Keratinocyte (primary cell): ENCODE measurements at regions not wholly inside any gene's neighbourhood (a gene's known extent, or its start where the extent isn't known, plus 50 kb on each side); places are given as distances from the start of the nearest gene placed in this dataset.
A peak's percentile ranks its signal among the peaks of the same experiment; 100 is the strongest.

Experiments used
- DNase-seq: peaks from one replicate; pipeline ENCODE4 v3.0.0-alpha.2; 2011; ENCODE audit warnings: low read depth, missing footprints, low spot score
- FAIRE-seq: peaks from 2 replicates; lab custom pipeline; 2011; peaks lifted over from hg19 to GRCh38; lab: Jason Lieb, UNC
- H2AFZ ChIP-seq: 2 replicates; pipeline ENCODE4 v1.6.0; 2012; ENCODE audit warnings: low read length, control low read depth, inconsistent platforms; ENCODE audit not compliant: control insufficient read depth
- H3K27ac ChIP-seq: 2 replicates; pipeline ENCODE4 v1.5.1; 2011; ENCODE audit warnings: low read length; ENCODE audit not compliant: control insufficient read depth, insufficient read depth
- H3K27me3 ChIP-seq: 3 replicates; pipeline ENCODE4 v1.6.0; 2011; ENCODE audit warnings: low read length; ENCODE audit not compliant: control insufficient read depth, insufficient read depth; ENCODE audit errors: extremely low read depth
- H3K36me3 ChIP-seq, 2 experiments: 2 replicates in 1 of 2; 3 replicates in 1 of 2; pipeline ENCODE4 v1.5.1; 2011; ENCODE audit warnings: low read length in 2 of 2, mild to moderate bottlenecking in 1 of 2; ENCODE audit not compliant: control insufficient read depth in 2 of 2, insufficient read depth in 2 of 2; ENCODE audit errors: extremely low read depth in 1 of 2
- H3K4me1 ChIP-seq: 3 replicates; pipeline ENCODE4 v1.5.1; 2011; ENCODE audit warnings: low read length; ENCODE audit not compliant: control insufficient read depth, insufficient read depth; ENCODE audit errors: extremely low read depth
- H3K4me2 ChIP-seq: 3 replicates; pipeline ENCODE4 v1.6.0; 2011; ENCODE audit warnings: low read depth, low read length; ENCODE audit not compliant: control insufficient read depth, insufficient read depth; ENCODE audit errors: extremely low read depth
- H3K4me3 ChIP-seq, 3 experiments: fragments of 200-600 bp in 1 of 3; sonication (generic) in 1 of 3; 2 replicates in 2 of 3; 3 replicates in 1 of 3; pipeline ENCODE4 v1.5.1; 2011 to 2016; ENCODE audit warnings: low read length in 3 of 3, mild to moderate bottlenecking in 3 of 3, control low read depth in 2 of 3, inconsistent platforms in 1 of 3, low read depth in 1 of 3, mixed read lengths in 1 of 3, mixed run types in 1 of 3, moderate library complexity in 1 of 3; ENCODE audit not compliant: control insufficient read depth in 2 of 3, insufficient read depth in 2 of 3; ENCODE audit errors: extremely low read depth in 1 of 3
- H3K79me2 ChIP-seq: 2 replicates; pipeline ENCODE4 v1.6.0; 2012; ENCODE audit warnings: low read length; ENCODE audit not compliant: control insufficient read depth, insufficient read depth
- H3K9ac ChIP-seq: 3 replicates; pipeline ENCODE4 v1.6.0; 2011; ENCODE audit warnings: low read length; ENCODE audit not compliant: control insufficient read depth, insufficient read depth; ENCODE audit errors: extremely low read depth
- H3K9me1 ChIP-seq: 3 replicates; pipeline ENCODE4 v1.6.0; 2011; ENCODE audit warnings: low read length; ENCODE audit not compliant: control insufficient read depth, insufficient read depth; ENCODE audit errors: extremely low read depth
- H3K9me3 ChIP-seq: 2 replicates; pipeline ENCODE4 v1.5.1; 2012; ENCODE audit warnings: low read depth, low read length; ENCODE audit not compliant: control insufficient read depth
- H4K20me1 ChIP-seq: 3 replicates; pipeline ENCODE4 v1.6.0; 2011; ENCODE audit warnings: low read length; ENCODE audit not compliant: control insufficient read depth, insufficient read depth; ENCODE audit errors: extremely low read depth
- EZH2 ChIP-seq: IDR thresholded peaks from one replicate; pipeline ENCODE4 v1.6.1; 2012; ENCODE audit warnings: inconsistent platforms, mild to moderate bottlenecking, low read length, moderate library complexity
- dilution Hi-C: fragments of 300-500 bp; cut with MboI; formaldehyde crosslinking; loops from one replicate; pipeline ENCODE4 v1.7.0; 2020; ENCODE audit warnings: low sequenced_read_pairs; ENCODE audit not compliant: extremely low pct_ligation_motif_present
- TF ChIP-seq, protein P1 (sequence below), 3 experiments: IDR thresholded peaks in 1 of 3; conservative IDR thresholded peaks in 1 of 3; optimal IDR thresholded peaks in 1 of 3; 2 replicates in 2 of 3; 3 replicates in 1 of 3; pipeline versions ENCODE3 to v1.5.1; 2011; ENCODE audit warnings: low read length in 3 of 3, mild to moderate bottlenecking in 3 of 3, moderate library complexity in 2 of 3, control low read depth in 1 of 3, inconsistent platforms in 1 of 3; ENCODE audit not compliant: insufficient read depth in 2 of 3; ENCODE audit errors: extremely low read depth in 1 of 3

GRCh38 chr16:79754081-79754480 is 153.5 kb upstream of the MAF start:
- H3K27me3 ChIP-seq = no peaks in the 10 kb centered on the region
- H3K4me3 ChIP-seq = no peak overlapping the region
- FAIRE-seq (no peak), DNase-seq (no peak)
- H2AFZ ChIP-seq = peak overlapping the region; percentile 63
- no peaks in the 10 kb centered on the region for H3K9me1 ChIP-seq
- no peaks in the 10 kb centered on the region for H3K9me3 ChIP-seq
- H3K36me3 ChIP-seq = no peaks in the 10 kb centered on the region
- H3K9ac ChIP-seq = no peak overlapping the region
- H3K4me2 ChIP-seq = no peak overlapping the region
- no peaks in the 10 kb centered on the region for H4K20me1 ChIP-seq
- H3K79me2 ChIP-seq = no peaks in the 10 kb centered on the region
- dilution Hi-C loops = no loop called here
- no peak for TF ChIP-seq EZH2
- TF ChIP-seq, protein P1, sequence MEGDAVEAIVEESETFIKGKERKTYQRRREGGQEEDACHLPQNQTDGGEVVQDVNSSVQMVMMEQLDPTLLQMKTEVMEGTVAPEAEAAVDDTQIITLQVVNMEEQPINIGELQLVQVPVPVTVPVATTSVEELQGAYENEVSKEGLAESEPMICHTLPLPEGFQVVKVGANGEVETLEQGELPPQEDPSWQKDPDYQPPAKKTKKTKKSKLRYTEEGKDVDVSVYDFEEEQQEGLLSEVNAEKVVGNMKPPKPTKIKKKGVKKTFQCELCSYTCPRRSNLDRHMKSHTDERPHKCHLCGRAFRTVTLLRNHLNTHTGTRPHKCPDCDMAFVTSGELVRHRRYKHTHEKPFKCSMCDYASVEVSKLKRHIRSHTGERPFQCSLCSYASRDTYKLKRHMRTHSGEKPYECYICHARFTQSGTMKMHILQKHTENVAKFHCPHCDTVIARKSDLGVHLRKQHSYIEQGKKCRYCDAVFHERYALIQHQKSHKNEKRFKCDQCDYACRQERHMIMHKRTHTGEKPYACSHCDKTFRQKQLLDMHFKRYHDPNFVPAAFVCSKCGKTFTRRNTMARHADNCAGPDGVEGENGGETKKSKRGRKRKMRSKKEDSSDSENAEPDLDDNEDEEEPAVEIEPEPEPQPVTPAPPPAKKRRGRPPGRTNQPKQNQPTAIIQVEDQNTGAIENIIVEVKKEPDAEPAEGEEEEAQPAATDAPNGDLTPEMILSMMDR (optimal IDR thresholded peaks at IDR 0.05 in 1 of 3, IDR thresholded peaks at IDR 0.05 in 1 of 3, conservative IDR thresholded peaks at IDR 0.05 in 1 of 3; ENCODE audit: extremely low read depth in 1 of 3, insufficient read depth in 2 of 3, low read length in 3 of 3) = no peak
- H3K4me1 ChIP-seq = peaks cover 36% of the 10 kb centered on the region
- no peak overlapping the region for H3K27ac ChIP-seq

DNA sequence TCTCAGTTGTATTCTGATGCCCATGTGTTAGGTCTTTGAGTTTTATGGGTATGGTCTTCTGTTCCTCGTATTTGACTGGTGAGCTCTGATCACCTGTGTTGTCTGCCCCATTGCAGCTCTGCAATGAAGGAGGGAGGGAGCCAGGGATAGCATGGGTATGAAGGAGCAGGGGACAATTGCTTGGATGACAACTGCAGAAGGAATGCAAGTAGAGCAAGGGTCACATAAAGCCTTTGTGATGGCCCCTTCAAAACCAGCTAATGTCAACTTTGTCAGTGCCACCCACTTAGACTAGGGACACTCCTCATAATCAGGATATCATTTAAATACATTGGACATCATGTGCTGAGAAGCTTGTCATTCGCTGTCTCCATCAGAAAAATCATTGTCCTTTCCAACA is 152.7 kb upstream of the MAF start:
- dilution Hi-C loops = no loop called here
- no peak overlapping the region for H3K27ac ChIP-seq
- H3K9me3 ChIP-seq = no peaks in the 10 kb centered on the region
- H3K27me3 ChIP-seq = no peaks in the 10 kb centered on the region
- no peaks in the 10 kb centered on the region for H3K9me1 ChIP-seq
- no peak overlapping the region for H3K9ac ChIP-seq
- no peak for FAIRE-seq
- no peak overlapping the region for H2AFZ ChIP-seq
- H3K36me3 ChIP-seq = no peaks in the 10 kb centered on the region
- DNase-seq = no peak
- no peak overlapping the region for H3K4me2 ChIP-seq
- peaks cover 29% of the 10 kb centered on the region for H3K4me1 ChIP-seq
- H4K20me1 ChIP-seq = no peaks in the 10 kb centered on the region
- TF ChIP-seq, protein P1 (optimal IDR thresholded peaks at IDR 0.05 in 1 of 3, IDR thresholded peaks at IDR 0.05 in 1 of 3, conservative IDR thresholded peaks at IDR 0.05 in 1 of 3; ENCODE audit: extremely low read depth in 1 of 3, insufficient read depth in 2 of 3, low read length in 3 of 3) = no peak
- no peak for TF ChIP-seq EZH2
- H3K79me2 ChIP-seq = no peaks in the 10 kb centered on the region
- H3K4me3 ChIP-seq = no peak overlapping the region
